H1 (cell line): ENCODE measurements at regions not wholly inside any gene's neighbourhood (a gene's known extent, or its start where the extent isn't known, plus 50 kb on each side); places are given as distances from the start of the nearest gene placed in this dataset.

Experiments
- ATF2 ChIP-seq: IDR thresholded peaks from 2 replicates; pipeline ENCODE4 v1.6.1; 2012; ENCODE audit warnings: low read length, inconsistent platforms
- CHD1 ChIP-seq: IDR thresholded peaks from 2 replicates; pipeline ENCODE4 v1.6.1; 2012; ENCODE audit warnings: low read depth, low read length, improper control_type of control experiment
- CTCF ChIP-seq, 3 experiments: IDR thresholded peaks; 1 replicate in 2 of 3; 2 replicates in 1 of 3; pipeline versions ENCODE4 v1.5.1 to v1.6.1; 2011; ENCODE audit warnings: low read length in 3 of 3, mild to moderate bottlenecking in 3 of 3, inconsistent platforms in 2 of 3, low read depth in 1 of 3, moderate library complexity in 1 of 3; ENCODE audit not compliant: insufficient read depth in 1 of 3; ENCODE audit errors: control extremely low read depth in 1 of 3
- EZH2 ChIP-seq: fragments of 200-600 bp; sonication (generic); IDR thresholded peaks from 2 replicates; pipeline ENCODE4 v1.7.1; 2012; ENCODE audit warnings: low read depth, mild to moderate bottlenecking, moderate library complexity, low read length, inconsistent platforms; ENCODE audit not compliant: severe bottlenecking
- NANOG ChIP-seq: IDR thresholded peaks from 2 replicates; pipeline ENCODE4 v1.6.1; 2011; ENCODE audit warnings: low read length, low read depth, mild to moderate bottlenecking, inconsistent platforms; ENCODE audit not compliant: insufficient read depth, poor library complexity, severe bottlenecking
- POLR2A ChIP-seq, 2 experiments: IDR thresholded peaks; 1 replicate in 1 of 2; 2 replicates in 1 of 2; pipeline ENCODE4 v1.6.1; 2011; ENCODE audit warnings: low read depth in 2 of 2, low read length in 2 of 2, mild to moderate bottlenecking in 2 of 2; ENCODE audit errors: control extremely low read depth in 1 of 2
- POLR2AphosphoS5 ChIP-seq: IDR thresholded peaks from 2 replicates; pipeline ENCODE4 v1.6.1; 2011; ENCODE audit warnings: low read depth, low read length
- YY1 ChIP-seq: IDR thresholded peaks from 2 replicates; pipeline ENCODE4 v1.6.1; 2011; ENCODE audit warnings: low read depth, mild to moderate bottlenecking, low read length

- TF ChIP-seq CTCF (IDR thresholded peaks at IDR 0.05; ENCODE audit: control extremely low read depth in 1 of 3, insufficient read depth in 1 of 3, low read depth in 1 of 3, low read length in 3 of 3) (no peak), EZH2 (no peak), POLR2AphosphoS5 (no peak), ATF2 (no peak), CHD1 (no peak), YY1 (no peak), NANOG (no peak), POLR2A (IDR thresholded peaks at IDR 0.05; ENCODE audit: control extremely low read depth in 1 of 2, low read depth in 2 of 2, low read length in 2 of 2) (no peak)
These were observed 299.3 kb upstream of the RTL1 start for GRCh38 chr14:101202627-101203404.
